ENCODE measurements at regions not wholly inside any gene's neighbourhood (a gene's known extent, or its start where the extent isn't known, plus 50 kb on each side); places are given as distances from the start of the nearest gene placed in this dataset.

GRCh38 chrX:149374751-149375150, 130.4 kb downstream of the IDS start:
- TF ChIP-seq NFYB (IDR thresholded peaks at IDR 0.05; ENCODE audit: insufficient read depth, low read depth, low read length): no peak
- TF ChIP-seq CTCF (IDR thresholded peaks at IDR 0.05 in 2 of 3, conservative IDR thresholded peaks at IDR 0.05 in 1 of 3; ENCODE audit: control insufficient read depth in 2 of 3, extremely low read depth in 1 of 3, insufficient read depth in 1 of 3, low read depth in 3 of 3, low read length in 3 of 3): no peak
- TF ChIP-seq RAD21 (IDR thresholded peaks at IDR 0.05; ENCODE audit: insufficient read depth, low read depth, low read length): no peak
- no peak for TF ChIP-seq NR2C2 (IDR thresholded peaks at IDR 0.05; ENCODE audit: borderline replicate concordance, control insufficient read depth, insufficient read length, low read depth)
- no peak for TF ChIP-seq DPF2 (IDR thresholded peaks at IDR 0.05)
- no peak for TF ChIP-seq RAD51 (IDR thresholded peaks at IDR 0.05)
- no peak for TF ChIP-seq SIN3A (IDR thresholded peaks at IDR 0.05; ENCODE audit: low read depth, low read length)
- no peak for TF ChIP-seq POLR2A (IDR thresholded peaks at IDR 0.05; ENCODE audit: low read depth, low read length)
- no peak for TF ChIP-seq EZH2 (IDR thresholded peaks at IDR 0.05; ENCODE audit: borderline replicate concordance, control insufficient read depth, low read depth, low read length)
- TF ChIP-seq POLR2AphosphoS5 (IDR thresholded peaks at IDR 0.05; ENCODE audit: low read length): no peak
- no peak for TF ChIP-seq EP300 (IDR thresholded peaks at IDR 0.05; ENCODE audit: borderline replicate concordance in 1 of 2, control insufficient read depth in 1 of 2, low read depth in 2 of 2, low read length in 2 of 2)
- no peak for TF ChIP-seq HCFC1 (IDR thresholded peaks at IDR 0.05; ENCODE audit: low read length)
- no peak for TF ChIP-seq SREBF1 (IDR thresholded peaks at IDR 0.05; ENCODE audit: low read length)
- TF ChIP-seq SPI1 (IDR thresholded peaks at IDR 0.05; ENCODE audit: borderline replicate concordance, insufficient read depth, low read depth, low read length): no peak

Data from GM12878 (cell line).